GM19351 (cell line): ENCODE measurements at regions not wholly inside any gene's neighbourhood (a gene's known extent, or its start where the extent isn't known, plus 50 kb on each side); places are given as distances from the start of the nearest gene placed in this dataset.
"Not testable (repeated sequence)": the region's sequence is repeated elsewhere in the genome, so short reads cannot be mapped to it uniquely, and the experiment has no call there.

Source experiments
- ATAC-seq: cut with Tn5 transposase; IDR thresholded peaks from one replicate; pipeline ENCODE4 v1.9.1; 2021; ENCODE audit warnings: mild to moderate bottlenecking, moderate library complexity; ENCODE audit not compliant: unreplicated experiment

DNA sequence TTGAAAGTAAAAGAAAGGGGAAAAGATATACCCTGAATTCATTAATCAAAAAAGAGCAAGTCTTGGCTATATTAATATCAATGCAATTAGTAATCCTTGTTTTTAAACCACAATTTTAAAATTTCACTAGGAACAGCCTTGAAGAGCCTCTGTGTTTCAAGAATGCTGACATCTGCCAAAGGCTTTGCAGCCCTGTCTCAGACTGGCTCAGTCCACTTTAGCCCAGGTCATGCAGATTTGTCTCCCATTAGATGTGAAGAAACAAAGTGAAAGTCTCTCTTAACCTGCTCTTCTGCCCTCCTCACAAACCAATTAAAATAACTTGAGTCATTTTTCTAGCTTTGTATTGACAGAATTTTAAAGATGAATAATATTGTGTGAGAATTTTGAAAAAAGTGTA is 102.7 kb upstream of the CARMIL1 start:
- ATAC-seq = no peak

- no peak for ATAC-seq
Observed at GRCh38 chr6:25177500-25178028, 101.6 kb upstream of the CARMIL1 start.

DNA sequence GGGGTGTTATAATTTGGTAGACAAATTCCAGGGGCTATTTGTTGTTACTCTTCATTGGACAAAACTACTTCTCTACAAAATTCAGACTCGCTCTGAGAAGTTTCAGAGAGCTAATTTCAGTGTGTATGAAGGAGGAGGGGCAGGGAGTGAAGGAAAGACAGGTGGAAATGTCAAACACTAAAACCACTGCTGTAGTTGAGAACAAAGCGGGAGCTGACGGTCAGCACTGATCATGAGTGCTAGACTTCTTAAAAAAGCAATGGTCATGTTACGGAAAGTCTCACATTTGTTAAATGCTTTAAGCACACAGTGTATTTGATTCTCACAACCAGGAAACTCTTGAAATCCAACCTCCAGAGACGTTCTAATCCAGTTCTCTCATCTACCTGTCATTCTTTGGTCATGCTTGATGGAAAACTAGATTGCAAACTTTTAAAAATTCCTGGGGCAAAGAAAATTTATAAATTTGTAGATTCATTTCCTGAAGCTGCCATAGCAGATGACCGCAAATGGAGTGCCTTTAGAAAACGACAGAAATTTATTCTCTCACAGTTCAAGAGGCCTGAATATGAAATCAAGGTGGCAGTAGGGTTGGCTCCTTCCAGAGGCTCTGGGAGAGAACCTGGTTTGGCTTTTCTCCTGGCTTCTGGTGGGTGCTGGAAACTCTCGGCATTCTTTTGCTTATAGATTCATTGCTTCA is 100.7 kb upstream of the CARMIL1 start:
- ATAC-seq = no peak

DNA sequence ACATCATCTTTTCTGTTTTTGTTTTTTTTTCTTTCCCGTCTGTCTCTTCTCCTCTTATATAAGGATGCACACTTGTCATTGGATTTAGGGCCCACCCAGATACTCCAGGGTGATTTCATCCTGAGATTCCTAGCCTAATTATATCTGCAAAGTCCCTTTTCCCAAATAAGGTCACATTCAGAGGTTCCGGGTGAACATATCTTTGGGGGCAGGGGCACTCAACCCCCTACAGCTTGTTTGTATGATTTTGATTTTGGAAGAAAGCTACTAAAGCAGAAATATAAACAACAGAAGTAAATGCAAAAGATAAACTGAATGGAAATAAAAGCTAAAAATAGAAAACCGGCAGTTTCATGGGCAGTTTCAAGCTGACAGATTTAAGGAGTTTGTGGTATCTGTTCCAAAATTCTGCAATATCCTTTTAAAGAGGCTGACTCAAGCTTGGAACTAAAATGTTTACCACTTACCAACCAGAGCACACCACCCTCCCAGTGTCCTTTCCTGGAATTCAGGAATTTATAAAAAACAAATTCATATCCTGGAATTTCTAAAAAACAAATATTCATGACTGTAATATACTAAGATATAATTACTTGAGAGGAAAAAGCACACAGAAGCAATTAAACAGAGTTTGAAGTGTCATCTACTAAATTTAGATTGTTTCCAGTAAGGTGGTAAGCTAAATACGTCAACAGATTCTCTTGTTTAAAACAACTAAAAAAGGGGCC is 100.0 kb upstream of the CARMIL1 start:
- no peak for ATAC-seq

DNA sequence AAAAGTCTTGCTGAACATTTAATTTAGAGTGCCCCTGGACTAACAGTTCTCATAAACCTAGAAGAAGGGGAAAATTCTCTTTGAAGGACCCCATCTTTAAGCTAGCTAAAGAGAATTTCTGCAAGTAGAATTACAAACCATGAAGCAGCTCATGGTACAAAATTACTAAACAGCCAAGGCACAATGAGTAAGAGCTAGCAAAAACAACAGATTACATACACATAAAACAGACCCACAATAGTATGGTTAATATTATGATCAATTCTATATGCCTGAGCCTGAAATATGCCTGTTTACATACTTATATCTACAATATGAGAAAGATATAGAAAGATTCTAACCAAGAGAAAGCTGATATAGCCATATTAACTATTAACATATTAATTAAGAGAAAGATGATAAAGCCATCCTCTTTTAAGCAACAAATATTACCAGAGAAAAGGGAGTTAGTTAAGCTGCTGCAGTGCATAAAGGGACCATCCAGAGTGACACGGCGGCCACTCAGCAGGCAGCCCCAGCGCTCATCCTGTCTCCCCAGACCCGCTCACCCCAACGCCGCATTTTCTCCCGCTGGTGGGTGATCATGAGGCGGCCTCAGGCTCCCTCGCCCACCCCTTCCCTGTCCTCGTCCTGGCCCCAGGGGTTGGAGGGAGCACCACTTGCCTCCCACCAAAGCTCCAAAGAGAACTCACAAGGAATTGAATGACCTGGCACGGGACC is 98.4 kb upstream of the CARMIL1 start:
- no peak for ATAC-seq

- ATAC-seq = no peak
Observed at GRCh38 chr6:25181350-25181724, 97.8 kb upstream of the CARMIL1 start.

GRCh38 chr6:25181923-25182322 is 97.3 kb upstream of the CARMIL1 start:
- no peak for ATAC-seq

DNA sequence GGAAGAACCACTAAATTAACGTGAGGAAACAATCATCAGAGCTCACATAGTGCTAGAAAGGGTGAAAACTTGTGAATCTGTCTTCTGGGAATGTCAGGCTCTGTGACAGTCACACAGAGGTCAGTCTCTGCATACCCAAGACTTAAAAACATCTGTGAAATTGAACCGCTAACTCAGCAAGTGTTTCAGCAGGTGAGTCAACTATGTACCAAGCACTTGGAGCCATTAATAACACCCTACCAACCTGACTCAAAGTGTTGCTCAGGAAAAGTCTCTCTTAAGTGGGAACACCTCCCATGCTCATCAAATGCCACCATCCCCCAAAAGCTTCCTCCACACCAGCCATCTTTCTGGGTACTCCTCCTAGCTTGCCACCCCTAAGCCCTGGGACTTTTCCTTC is 92.3 kb upstream of the CARMIL1 start:
- no peak for ATAC-seq

DNA sequence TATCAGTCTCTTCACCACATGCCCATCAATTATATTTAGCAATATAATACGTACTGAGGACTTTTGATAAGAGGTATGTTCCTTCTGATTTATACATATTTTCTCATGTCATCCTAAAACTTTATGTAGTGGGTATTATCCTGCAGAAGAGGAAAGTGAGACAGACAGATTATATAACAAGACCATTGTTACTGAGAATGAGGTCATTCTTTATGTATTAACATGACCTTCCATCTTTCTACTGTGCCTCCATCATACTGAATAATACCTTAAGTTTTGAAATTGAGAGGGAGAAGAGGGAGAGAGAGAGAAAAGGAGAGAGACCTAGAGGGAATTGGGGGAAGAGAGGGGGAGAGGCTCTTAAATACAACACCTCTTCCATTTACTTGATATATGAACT is 90.9 kb upstream of the CARMIL1 start:
- ATAC-seq = no peak

DNA sequence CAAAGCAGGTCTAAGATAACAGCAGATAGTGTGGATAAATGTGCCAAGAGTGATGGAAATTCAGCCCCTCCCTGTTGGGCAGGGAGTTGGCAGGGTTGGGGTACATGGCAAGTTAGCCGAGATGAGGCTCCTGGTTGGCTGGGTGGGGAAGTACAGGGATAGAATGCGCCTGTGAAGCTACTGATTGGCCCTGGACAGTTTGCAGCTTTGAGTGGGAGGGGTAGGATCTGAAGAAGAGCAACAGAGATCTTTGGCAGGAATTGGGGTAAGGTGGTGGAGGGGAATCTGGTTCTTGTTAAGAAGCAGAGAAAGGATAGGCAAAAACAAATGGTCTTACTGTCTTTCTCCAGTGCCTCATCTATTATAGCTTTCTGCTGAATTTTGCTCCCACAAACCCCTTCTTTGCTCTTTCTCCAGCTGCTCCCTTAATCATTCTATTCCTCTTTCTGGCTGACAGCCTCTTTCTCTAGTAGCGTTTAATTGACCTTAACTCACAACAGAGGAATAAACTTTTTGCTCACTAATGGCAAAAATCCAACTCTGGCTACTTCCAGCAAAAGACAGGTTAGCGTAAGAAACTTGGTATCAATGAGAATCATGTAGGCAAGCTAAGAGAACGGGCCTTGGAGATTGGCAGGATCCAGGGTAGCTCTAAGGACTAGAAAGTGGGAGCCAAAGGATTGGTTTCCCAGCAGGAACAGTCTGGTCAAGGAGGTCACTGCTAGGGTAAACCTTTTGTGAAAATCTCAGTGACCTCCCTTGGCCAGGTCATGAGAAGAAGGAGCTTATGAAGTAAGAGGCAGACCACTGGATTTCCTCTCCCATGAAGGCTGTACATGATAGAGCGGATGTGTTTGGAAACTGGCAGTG is 86.3 kb upstream of the CARMIL1 start:
- ATAC-seq = no peak

GRCh38 chr6:25193460-25194171 is 85.6 kb upstream of the CARMIL1 start:
- no peak for ATAC-seq

GRCh38 chr6:25194172-25194678 is 84.9 kb upstream of the CARMIL1 start:
- ATAC-seq = no peak

DNA sequence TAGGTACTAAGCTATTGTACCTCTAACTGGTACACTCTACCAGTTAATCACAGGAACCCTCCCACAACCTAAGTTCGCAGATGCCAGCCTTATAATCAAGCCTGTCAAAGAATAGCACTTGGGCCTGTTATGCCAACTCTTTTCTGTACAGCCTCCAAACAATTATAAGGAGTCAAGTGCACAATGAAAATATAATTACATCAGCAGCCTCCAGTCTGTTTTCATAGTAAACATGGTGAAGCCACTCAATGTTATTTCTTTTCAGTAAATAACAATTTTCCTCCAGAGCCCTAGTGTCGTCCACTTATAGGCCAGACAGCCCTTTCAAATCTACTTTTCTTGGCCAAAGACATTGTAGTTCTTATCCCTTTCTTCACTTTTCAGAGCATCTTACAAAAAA is 82.7 kb upstream of the CARMIL1 start:
- no peak for ATAC-seq

DNA sequence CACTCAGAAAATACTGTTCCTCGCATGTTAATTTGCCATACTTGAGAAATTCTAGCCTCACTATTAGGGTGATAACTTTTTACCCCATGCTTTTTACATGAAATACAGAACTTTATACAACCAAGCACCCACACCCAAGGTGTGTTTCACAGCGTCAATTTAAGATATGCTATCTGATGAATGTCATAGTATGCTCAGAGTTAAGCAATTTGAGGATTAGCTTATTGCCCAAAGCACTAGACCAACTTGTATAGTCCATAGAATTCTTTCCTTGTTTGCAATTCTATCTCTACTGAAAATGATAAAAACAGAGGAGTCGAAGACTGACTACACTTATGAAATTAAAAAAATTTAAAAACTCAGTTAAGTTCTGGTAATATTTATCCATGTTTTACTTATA is 82.1 kb upstream of the CARMIL1 start:
- no peak for ATAC-seq

- no peak for ATAC-seq
Observed at GRCh38 chr6:25199544-25199943, 79.6 kb upstream of the CARMIL1 start.

DNA sequence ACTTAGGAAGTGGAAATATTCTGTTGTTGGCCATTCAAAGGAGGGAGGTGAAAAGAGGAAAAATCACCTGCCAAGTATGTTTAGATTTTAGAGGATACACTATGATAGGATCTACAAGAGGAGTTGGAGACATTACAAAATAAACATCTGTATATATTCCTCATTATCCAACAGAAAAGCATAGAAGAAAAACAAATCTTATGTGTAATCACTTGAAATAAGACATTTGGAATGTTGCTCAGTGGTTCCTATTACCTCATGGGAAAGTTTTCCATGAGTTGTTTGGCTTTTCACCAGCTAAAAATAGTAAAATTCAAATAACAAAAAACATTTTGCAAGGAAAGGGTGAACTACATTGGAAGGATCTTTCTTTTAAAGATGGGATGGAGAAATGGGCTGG is 76.7 kb upstream of the CARMIL1 start:
- ATAC-seq = no peak

GRCh38 chr6:25205629-25206028 is 73.5 kb upstream of the CARMIL1 start:
- no peak for ATAC-seq

GRCh38 chr6:25207453-25208155 is 71.6 kb upstream of the CARMIL1 start:
- not testable (repeated sequence) for ATAC-seq

DNA sequence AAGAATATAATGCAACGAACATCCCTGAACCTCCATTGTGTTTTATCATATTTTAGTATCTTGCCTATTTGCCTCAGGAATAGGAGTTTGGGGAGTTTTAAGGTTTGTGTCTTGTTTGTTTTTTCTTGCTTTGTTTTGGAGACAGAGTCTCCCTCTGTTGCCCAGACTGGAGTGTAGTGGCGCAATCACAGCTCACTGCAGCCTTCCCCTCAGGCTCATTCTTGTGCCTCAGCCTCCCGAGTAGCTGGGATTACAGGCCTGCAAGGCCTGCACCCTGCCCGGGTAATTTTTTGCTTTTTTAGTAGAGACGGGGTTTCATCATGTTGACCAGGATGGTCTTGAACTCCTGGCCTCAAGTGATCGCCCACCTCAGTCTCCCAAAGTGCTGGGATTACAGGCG is 63.3 kb upstream of the CARMIL1 start:
- ATAC-seq = no peak
